GM12892 (cell line): ENCODE measurements at regions not wholly inside any gene's neighbourhood (a gene's known extent, or its start where the extent isn't known, plus 50 kb on each side); places are given as distances from the start of the nearest gene placed in this dataset.

Experiments
- POLR2A ChIP-seq: IDR thresholded peaks from 2 replicates; pipeline ENCODE4 v1.6.1; 2011; ENCODE audit warnings: low read depth, low read length, control low read depth
- POLR2AphosphoS5 ChIP-seq: IDR thresholded peaks from 2 replicates; pipeline ENCODE4 v1.6.1; 2011; ENCODE audit warnings: low read depth, low read length, control low read depth
- TAF1 ChIP-seq: IDR thresholded peaks from 2 replicates; pipeline ENCODE4 v1.6.1; 2011; ENCODE audit warnings: low read depth, mild to moderate bottlenecking, control low read depth, low read length, borderline replicate concordance

DNA sequence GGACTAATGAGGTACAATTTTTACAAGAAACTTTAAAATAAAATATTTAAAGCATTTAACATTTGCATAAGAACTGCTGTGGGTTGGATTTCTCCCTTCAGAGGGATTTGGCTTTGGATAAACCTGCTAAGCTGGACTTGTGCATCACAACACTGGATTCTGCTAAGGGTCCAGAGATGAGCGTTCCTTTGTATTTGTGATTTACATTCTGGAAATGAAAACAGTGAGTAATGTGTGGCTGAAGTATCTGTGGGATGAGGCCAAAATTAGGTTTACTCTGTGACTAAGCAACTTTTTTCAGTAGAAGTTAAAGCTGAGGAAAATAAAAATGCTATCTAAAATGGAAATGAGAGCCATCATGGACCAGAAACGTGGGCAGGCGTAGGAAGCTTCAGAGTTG, 494.3 kb downstream of the EPM2A start:
- TF ChIP-seq POLR2A (no peak), POLR2AphosphoS5 (no peak), TAF1 (no peak)
